LNCAP (cell line): ENCODE measurements at regions not wholly inside any gene's neighbourhood (a gene's known extent, or its start where the extent isn't known, plus 50 kb on each side); places are given as distances from the start of the nearest gene placed in this dataset.

Experiments
- TF ChIP-seq, protein P1 (sequence below): fragments of 450-650 bp; IDR thresholded peaks from 2 replicates; pipeline ENCODE4 v1.5.1; 2017; ENCODE audit warnings: mild to moderate bottlenecking

DNA sequence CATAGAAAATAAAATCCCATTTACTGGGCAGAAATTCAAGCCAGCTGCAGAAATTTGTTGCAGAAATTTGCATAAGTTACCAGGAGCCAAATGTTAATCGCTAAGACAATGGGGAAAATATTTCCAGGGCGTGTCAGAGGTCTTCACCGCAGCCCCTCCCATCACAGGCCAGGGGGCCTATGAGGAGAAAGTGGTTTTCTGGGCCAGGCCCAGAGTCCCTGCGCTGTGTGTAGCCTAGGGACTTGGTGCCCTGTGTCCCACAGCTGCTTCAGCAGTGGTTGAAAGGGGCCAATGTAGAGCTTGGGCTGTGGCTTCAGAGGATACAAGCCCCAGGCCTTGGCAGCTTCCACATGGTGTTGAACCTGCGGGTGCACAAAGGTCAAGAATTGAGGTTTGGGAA lies 278.9 kb upstream of the PCDH9 start:
- TF ChIP-seq, protein P1, sequence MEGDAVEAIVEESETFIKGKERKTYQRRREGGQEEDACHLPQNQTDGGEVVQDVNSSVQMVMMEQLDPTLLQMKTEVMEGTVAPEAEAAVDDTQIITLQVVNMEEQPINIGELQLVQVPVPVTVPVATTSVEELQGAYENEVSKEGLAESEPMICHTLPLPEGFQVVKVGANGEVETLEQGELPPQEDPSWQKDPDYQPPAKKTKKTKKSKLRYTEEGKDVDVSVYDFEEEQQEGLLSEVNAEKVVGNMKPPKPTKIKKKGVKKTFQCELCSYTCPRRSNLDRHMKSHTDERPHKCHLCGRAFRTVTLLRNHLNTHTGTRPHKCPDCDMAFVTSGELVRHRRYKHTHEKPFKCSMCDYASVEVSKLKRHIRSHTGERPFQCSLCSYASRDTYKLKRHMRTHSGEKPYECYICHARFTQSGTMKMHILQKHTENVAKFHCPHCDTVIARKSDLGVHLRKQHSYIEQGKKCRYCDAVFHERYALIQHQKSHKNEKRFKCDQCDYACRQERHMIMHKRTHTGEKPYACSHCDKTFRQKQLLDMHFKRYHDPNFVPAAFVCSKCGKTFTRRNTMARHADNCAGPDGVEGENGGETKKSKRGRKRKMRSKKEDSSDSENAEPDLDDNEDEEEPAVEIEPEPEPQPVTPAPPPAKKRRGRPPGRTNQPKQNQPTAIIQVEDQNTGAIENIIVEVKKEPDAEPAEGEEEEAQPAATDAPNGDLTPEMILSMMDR, result no peak

DNA sequence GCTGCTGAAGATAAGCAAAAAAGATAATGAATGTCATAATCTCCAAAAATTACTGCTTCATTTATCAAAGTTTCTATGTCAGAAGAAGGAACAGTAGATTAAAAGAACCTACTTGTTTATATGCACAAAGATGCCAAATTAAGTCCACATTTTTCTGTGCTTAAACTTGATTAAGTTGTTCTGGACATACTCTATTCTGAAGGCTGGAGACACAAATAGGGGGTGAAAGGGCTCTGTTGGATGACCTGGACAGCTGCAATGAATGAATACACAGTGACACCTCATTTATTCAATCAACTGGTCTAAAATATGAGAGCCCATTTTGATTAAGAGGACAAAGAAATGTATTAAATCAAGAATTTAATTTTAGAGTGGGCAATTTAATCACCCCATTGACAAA lies 276.3 kb upstream of the PCDH9 start:
- TF ChIP-seq, protein P1, result no peak

DNA sequence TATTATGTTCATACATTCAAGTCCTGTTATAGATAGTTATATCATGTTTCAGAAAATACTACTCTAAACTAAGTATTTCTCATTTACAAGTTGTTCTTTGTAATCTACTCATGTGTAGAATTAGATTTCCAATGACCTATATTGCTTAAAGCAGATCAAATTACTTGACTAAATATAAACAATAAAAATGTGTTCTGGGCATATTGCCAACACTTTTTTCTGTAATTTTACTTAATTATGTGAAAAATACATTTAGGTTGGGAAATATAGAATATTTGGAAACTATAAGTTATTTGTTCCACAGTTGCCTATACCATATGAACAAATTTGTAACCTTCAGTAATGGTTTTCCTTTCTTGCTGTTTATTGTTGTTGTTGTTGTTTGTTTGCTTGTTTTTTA lies 275.2 kb upstream of the PCDH9 start:
- TF ChIP-seq, protein P1, result no peak

DNA sequence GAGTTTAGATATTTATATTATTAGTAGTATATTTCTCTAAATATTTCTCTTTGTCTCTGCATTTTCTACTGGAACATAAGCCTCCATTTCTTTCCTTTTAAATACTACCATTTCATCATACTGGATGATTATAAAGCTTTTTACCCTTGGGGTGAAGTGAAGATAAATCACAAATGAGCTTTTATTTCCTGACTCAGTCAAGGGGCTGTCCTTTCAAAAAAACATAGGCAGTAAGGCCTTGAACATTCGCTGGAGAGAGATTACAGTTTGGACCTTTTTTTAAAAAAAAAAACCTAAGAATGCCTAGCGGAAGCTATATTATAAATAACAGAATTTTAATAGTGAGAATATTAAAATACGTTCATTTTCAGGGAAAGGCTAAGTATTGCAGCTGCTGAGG lies 268.8 kb upstream of the PCDH9 start:
- TF ChIP-seq, protein P1, result no peak

DNA sequence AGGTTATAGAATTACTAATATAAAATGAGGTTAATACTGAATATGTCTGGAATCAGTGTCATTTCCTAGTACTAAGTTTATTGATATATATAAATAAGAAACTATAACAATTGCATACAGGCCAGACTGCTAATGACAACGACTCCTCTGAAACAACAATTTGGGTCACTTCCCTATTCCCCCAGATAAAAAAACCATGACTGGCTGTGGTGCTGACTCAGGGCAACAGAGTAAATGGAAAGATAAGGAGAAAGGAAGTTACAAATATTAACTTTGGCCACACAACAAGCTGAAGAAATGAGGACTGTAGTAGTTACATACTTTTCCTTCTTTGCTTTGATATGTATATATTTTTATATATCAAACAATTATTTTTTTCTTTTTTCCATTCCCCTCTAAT lies 263.7 kb upstream of the PCDH9 start:
- TF ChIP-seq, protein P1, result no peak

DNA sequence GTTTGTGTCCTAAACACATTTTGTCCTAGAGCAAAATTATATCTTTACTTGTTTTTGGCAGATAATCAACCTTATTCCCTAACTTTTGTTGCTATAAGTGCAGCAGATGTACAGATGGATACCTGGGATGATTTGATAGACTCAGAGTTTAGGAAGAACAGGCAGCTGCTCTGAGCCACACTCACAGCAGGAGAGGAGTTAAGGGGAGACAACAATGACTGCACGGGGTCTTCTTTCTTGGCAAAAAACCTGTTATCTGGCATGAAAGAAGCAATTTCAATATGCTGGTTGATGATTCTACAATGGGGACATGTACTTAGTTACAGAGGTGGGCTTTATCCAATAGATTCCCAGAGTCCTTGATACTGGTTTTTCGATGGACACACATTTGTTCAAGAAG lies 258.9 kb upstream of the PCDH9 start:
- TF ChIP-seq, protein P1, result no peak

DNA sequence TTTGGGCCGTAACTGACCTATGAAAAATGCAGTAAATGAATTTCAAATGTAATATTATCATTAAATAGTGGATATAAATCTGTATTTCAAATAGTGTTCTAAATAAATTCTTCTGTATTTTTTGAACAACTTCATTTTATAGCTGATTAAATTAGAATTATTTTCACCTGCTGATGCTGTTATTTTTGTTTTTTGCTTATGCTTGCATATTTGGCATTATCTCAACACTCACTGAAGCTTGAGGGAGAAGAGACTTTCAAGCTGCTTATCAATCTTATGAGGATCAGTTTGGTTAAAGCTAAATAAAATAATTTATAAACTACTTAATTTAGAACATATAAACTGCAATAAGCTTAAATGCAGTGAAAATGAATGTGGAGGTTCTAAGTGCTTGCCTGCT lies 251.3 kb upstream of the PCDH9 start:
- TF ChIP-seq, protein P1, result no peak

DNA sequence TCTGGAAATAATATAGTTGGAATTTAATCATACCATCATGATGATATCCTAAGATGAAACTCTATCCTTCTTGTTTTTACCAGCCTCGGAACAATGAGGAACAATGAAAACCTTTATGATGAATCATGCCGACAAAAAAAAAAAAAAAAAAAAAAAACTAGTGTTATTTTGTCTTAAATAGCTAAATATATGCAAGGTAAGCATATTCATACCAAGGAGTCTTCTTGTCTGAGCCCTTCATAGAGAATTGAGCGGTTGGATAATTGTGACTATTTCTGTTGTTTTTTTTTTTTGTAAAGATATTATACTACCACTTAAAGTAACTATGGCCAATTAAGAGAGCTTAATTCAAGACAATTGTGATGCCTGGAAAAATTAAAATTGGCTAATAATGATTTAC lies 244.0 kb upstream of the PCDH9 start:
- TF ChIP-seq, protein P1, result no peak
